Lower lobe of right lung (tissue), 2 donors: ENCODE measurements at regions not wholly inside any gene's neighbourhood (a gene's known extent, or its start where the extent isn't known, plus 50 kb on each side); places are given as distances from the start of the nearest gene placed in this dataset.

Source experiments
- ATAC-seq, 2 donors: fragments of 200-7000 bp; cut with Tn5 transposase; one replicate each; pipeline ENCODE4 v1.9.1; 2020 to 2022; ENCODE audit warnings: mild to moderate bottlenecking in 2 of 2, moderate library complexity in 2 of 2
- DNase-seq: peaks from one replicate; pipeline ENCODE4 v3.0.0-alpha.2; 2020
- H3K27ac ChIP-seq: fragments of 200-600 bp; one replicate; pipeline ENCODE4 v1.8.0; 2022
- H3K27me3 ChIP-seq: fragments of 200-600 bp; one replicate; pipeline ENCODE4 v1.8.0; 2022; ENCODE audit warnings: low read depth
- H3K36me3 ChIP-seq: fragments of 200-600 bp; one replicate; pipeline ENCODE4 v1.8.0; 2022; ENCODE audit warnings: mild to moderate bottlenecking
- H3K4me1 ChIP-seq: fragments of 200-600 bp; one replicate; pipeline ENCODE4 v1.8.0; 2022
- H3K4me3 ChIP-seq: fragments of 200-600 bp; one replicate; pipeline ENCODE4 v1.8.0; 2022; ENCODE audit warnings: mild to moderate bottlenecking
- H3K9me3 ChIP-seq: fragments of 200-600 bp; one replicate; pipeline ENCODE4 v1.8.0; 2022
- CTCF ChIP-seq: fragments of 200-600 bp; IDR thresholded peaks from one replicate; pipeline ENCODE4 v1.8.0; 2022; ENCODE audit warnings: antibody characterized with exemption, mild to moderate bottlenecking
- intact Hi-C: fragments of 100-400 bp; cut with DNase I; formaldehyde crosslinking; loops from one replicate; pipeline ENCODE4 v1.11.0; 2022
- donor health status: DM: no; HTN: yes; CAD: no; lungs with severe emphysema.

GRCh38 chr15:48040166-48040817 is 80.5 kb upstream of the SLC24A5 start:
- Histone ChIP-seq H3K4me3 (no peak overlapping the region), H3K36me3 (no peaks in the 10 kb centered on the region), H3K9me3 (no peaks in the 10 kb centered on the region), H3K27ac (no peak overlapping the region), H3K27me3 (no peaks in the 10 kb centered on the region), H3K4me1 (no peaks in the 10 kb centered on the region)
- TF ChIP-seq CTCF, result no peak
- ATAC-seq (no peak), DNase-seq (no peak)
- intact Hi-C loops, result no loop called here

- no peaks in the 10 kb centered on the region for H3K9me3 ChIP-seq
- H3K36me3 ChIP-seq, result no peaks in the 10 kb centered on the region
- DNase-seq (no peak), ATAC-seq (no peak)
- H3K27ac ChIP-seq, result no peak overlapping the region
- no peak for TF ChIP-seq CTCF
- H3K27me3 ChIP-seq, result no peaks in the 10 kb centered on the region
- intact Hi-C loops, result no loop called here
- no peak overlapping the region for H3K4me3 ChIP-seq
- H3K4me1 ChIP-seq, result no peaks in the 10 kb centered on the region
These were observed 79.3 kb upstream of the SLC24A5 start for GRCh38 chr15:48041454-48041853.

GRCh38 chr15:48046813-48047438 is 73.9 kb upstream of the SLC24A5 start:
- H3K4me3 ChIP-seq, result no peak overlapping the region
- ATAC-seq, result no peak
- no peaks in the 10 kb centered on the region for H3K27me3 ChIP-seq
- no peaks in the 10 kb centered on the region for H3K9me3 ChIP-seq
- TF ChIP-seq CTCF, result no peak
- no peaks in the 10 kb centered on the region for H3K36me3 ChIP-seq
- intact Hi-C loops, result no loop called here
- H3K27ac ChIP-seq, result no peak overlapping the region
- DNase-seq, result no peak
- no peaks in the 10 kb centered on the region for H3K4me1 ChIP-seq

- intact Hi-C loops, result no loop called here
- DNase-seq, result no peak
- Histone ChIP-seq H3K36me3 (no peaks in the 10 kb centered on the region), H3K27ac (no peak overlapping the region), H3K4me1 (no peaks in the 10 kb centered on the region), H3K4me3 (no peak overlapping the region), H3K27me3 (no peaks in the 10 kb centered on the region), H3K9me3 (no peaks in the 10 kb centered on the region)
- no peak for ATAC-seq
- no peak for TF ChIP-seq CTCF
These were observed 71.1 kb upstream of the SLC24A5 start for GRCh38 chr15:48049736-48050135.

GRCh38 chr15:48052946-48053345 is 67.8 kb upstream of the SLC24A5 start:
- DNase-seq, result no peak
- H3K4me1 ChIP-seq, result no peaks in the 10 kb centered on the region
- H3K27ac ChIP-seq, result no peak overlapping the region
- intact Hi-C loops, result no loop called here
- ATAC-seq, result no peak
- no peaks in the 10 kb centered on the region for H3K9me3 ChIP-seq
- H3K27me3 ChIP-seq, result no peaks in the 10 kb centered on the region
- no peak for TF ChIP-seq CTCF
- H3K4me3 ChIP-seq, result no peak overlapping the region
- H3K36me3 ChIP-seq, result no peaks in the 10 kb centered on the region
